ENCODE measurements at regions not wholly inside any gene's neighbourhood (a gene's known extent, or its start where the extent isn't known, plus 50 kb on each side); places are given as distances from the start of the nearest gene placed in this dataset.
"Not testable (repeated sequence)": the region's sequence is repeated elsewhere in the genome, so short reads cannot be mapped to it uniquely, and the experiment has no call there.

DNA sequence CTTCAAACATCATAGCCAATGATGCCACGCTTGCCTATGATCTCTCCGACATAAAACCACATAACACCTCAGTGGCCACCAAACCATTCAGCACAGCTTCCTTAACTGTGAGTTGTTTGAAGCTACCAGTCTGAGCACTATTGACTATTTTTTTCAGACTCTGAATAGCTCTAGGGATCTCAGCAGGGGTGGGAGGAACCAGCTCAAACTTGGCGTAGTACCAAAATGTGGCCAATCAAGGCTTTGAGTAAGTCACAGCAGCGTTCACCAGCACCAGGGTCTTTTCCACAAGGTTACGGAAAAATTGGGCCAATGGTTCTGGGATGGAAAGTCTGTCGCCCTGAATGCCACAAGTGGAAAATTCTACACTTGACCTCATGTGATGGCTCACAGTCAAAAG, 70.6 kb downstream of the SMPDL3A start:
- no peak for DNase-seq

DNA sequence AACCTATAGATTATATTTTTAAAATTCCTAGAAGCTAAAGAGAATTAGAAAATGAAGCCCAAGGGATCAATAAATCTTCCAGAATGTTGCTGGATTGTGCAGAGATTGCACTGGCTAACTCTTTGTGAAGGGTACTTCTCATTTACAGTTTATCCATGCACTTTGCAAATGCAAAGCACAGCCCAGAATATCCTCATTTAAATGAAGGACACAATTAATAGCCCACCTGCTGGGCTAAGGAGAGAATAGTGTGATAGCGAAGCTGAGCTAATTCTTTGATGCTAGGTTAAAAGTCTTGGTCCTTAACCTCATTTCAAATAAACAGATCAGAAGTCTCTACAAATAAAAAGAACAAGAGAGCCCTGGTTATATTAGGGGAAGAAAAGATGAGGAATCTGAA, 72.5 kb downstream of the SMPDL3A start:
- no peak for DNase-seq

DNA sequence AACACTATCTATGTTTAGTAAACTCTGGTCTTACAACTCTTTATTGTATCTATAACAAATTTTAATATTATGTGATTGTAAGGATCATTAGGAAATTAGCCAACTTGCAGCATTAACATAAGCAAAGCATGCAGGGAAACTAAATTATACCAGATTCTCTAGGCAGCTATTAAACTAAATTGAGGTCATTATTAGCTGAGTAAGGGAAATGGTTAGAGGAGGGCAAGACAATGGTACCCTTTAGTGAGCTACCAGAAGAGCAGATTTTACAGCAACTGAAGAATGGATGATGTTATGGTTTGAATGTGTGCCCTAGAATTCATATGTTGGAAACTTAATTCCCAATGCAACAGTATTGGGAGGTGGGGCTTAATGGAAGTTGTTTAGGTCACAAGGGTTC, 79.1 kb downstream of the SMPDL3A start:
- DNase-seq, result no peak

DNA sequence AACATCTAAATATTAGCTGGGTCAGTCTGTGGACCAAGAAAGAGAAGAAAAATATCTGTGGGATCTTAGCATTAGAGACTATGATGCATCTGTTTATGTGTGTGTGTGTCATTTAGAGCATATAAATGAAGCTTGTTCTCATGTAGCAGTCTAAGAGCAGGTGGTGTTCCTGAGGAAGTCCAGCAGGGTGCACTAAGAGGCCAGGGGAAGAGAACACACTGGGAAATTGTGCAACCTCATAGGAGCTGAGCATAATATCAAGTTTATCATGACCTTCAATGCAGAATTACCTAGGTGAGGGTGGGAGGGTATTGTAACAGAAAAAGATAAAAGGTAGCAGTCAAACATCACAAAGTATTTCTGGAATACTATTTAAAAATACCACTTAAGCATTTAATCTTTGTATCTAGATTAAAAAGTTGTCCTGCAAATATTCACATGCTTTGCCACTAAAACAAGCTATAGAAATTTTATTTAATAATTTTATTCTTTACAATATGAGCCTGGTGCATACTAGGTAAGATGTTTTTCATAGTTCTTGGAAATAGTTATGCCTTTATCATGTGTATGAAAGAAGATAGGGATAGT, 80.5 kb downstream of the SMPDL3A start:
- peak; percentile 37 for DNase-seq

- no peak for DNase-seq
Observed at GRCh38 chr6:122871079-122871478, 82.0 kb downstream of the SMPDL3A start.

DNA sequence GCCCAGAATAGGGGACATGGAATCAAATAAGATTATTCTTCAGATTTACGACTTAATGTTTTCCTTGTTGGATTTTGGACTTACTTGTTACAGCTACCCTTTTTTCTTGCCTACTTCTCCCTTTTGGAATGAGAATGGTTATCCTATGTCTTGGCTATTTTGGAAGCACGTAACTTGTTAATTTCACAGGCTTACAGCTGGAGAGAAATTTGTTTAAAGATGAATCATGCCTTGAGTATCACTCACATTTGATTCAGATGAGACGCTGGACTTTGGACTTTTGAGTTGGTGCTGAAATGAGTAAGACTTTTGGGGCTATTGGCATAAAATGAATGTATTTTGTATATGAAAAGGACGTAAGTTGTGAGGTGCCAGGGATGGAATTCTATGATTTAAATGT, 83.3 kb downstream of the SMPDL3A start:
- DNase-seq, result no peak

- DNase-seq, result no peak
Observed at GRCh38 chr6:122877302-122877701, 88.2 kb downstream of the SMPDL3A start.

DNA sequence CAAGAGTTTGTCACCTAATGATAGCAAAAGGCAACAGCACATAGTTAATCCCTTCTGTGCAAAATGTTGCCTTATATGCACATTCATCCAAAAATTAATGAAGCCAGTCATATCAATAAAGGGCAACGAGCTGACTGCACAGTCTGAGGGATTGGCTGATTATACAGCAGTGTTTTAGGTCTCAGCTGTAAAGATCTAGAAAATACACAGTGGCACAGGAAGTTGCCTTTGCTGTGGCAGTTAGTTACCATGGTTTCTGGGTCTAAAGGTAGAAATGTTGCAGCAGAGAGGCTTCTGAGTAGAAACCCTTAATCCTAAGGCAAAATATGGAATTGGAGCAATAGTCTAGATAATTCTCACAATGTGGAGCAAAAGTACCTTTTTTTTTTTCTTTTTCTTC, 89.7 kb downstream of the SMPDL3A start:
- no peak for DNase-seq

DNA sequence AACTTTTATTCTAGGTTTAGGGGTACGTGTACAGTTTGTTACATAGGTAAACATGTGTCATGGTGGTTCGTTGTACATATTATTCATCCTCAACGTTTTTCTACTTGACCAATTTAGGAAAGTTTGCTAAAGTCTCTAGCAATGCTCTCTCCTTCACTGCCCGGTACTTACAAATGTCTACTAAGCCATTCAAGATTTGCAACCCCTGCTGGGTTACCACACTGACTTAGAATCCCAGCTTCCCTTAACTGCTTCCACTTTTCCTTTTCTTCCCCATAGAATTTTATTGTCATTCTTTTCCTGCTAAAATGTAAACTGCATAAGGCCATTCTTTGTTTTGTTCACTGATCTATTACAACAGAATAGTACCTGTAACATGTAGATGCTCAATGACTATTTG, 97.4 kb downstream of the SMPDL3A start:
- no peak for DNase-seq

GRCh38 chr6:122887941-122888340, 98.9 kb downstream of the SMPDL3A start:
- DNase-seq, result no peak

DNA sequence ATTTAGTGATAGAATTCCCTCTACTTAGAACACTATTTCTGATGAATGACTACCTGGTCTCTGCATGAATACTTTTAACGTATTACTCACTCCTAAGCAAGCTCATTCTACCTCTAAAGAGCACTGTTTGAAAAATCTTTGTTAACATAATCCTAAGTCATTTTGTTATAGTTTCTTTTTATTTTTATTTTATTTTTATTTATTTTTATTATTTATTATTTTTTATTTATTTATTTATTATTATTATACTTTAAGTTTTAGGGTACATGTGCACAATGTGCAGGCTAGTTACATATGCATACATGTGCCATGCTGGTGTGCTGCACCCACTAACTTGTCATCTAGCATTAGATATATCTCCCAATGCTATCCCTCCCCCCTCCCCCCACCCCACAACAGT, 99.6 kb downstream of the SMPDL3A start:
- not testable (repeated sequence) for DNase-seq

DNA sequence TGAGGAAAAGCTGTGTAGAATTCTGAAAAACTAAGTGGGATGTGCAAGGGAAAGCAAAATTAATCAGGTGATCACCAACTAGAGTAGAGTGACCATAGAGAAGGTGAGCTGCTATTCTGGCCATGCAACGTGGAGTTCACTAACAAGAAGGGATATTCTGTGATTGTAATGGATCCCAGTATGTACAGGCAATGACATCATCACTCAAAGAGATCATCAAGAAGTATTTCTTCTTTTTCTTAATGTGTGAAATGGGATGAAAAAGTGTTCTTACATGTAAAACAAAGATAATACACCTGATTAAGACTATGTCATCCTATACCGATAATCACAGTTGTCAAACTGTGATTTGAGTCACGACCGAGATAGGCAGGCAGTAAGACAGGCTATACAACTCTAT, 101.2 kb downstream of the SMPDL3A start:
- no peak for DNase-seq

DNA sequence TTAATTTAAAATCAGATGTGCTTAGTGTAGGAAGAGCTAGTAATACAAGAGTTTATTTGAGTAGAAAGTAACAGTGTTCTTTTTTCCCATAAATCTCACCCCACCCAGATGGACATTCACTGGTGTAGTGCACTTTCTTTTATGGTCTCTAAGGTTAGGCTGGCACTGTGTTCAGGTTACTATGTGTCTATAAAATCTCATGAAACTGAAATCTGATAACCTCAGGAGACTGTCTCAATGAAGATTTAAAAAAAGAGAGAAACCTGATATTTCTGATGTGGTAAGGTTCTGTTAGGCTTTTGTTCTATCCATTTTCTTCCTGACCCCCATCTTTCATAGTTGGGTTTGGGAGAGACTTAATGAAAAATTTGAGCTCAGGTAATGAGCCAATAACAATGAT, 101.2 kb upstream of the CLVS2 start:
- no peak for DNase-seq

DNA sequence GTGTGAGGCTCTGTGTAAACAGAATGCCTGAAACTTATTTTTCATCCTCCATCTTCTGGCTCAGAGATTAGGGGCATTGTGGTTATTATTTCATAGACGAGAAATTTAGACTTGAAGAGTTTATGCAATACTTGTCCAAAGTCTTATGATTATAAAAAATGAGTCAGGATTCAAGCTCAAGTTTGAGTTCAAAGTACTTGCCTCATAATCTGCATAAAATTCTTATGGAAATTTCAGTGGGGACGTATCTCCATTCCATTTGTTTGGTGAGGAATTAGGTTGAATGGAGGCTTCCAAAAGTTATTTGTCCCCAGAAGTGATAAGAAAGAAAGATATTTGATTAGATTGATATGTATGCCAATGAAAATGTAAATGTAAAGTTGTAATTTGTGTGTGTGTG, 93.7 kb upstream of the CLVS2 start:
- no peak for DNase-seq

DNA sequence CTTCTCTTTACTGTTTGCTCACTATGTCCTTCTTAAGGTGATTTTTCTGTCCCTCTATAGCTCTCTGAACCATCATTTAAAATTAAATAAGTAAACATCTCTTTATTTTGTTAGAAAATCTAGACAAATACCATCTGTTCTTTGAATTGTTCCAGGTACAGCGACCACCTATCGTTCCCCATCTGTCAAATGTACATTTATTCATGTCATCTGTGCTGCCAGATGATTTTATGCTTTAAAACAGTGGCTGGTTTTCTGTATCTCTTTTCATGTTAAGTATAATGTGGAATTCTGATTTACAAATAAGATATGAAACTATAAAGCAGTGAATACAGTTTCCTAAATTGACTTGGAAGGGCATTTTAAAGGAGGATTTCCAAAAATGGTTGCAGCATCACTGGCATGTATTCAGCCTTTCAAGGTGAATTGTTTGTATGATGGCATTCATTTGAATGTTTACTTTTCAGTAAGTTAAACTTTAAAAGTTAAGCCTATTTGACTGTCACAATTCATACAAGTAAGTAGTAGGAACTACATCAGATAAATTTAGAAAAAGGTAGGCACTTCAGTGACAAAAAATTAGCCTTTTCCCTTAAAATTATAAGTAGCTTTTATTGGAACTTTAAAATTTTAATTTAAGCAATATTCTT, 92.6 kb upstream of the CLVS2 start:
- no peak for DNase-seq

GRCh38 chr6:122904166-122904565, 91.9 kb upstream of the CLVS2 start:
- no peak for DNase-seq

GRCh38 chr6:122913558-122913957, 82.5 kb upstream of the CLVS2 start:
- DNase-seq, result no peak

- DNase-seq, result no peak
Observed at GRCh38 chr6:122918714-122919113, 77.3 kb upstream of the CLVS2 start.

- no peak for DNase-seq
Observed at GRCh38 chr6:122930252-122931180, 65.5 kb upstream of the CLVS2 start.

DNA sequence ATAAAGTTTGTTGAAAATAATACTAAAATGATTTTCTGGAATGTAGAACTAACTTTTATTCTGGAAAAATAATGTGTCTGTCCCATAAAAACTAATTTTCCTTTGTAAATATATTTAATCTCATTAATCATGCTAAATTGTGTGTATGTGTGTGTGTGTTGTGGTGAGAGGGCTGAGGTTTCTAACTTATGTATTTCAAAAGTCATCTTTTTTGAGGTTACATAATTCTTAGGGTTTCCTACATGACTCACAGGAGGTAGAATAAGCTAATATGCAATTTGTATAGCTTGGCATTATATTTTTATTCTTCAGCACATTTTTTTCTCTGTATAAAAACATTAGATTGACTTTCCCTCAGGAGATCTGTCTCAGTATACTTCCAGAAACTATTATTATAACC, 64.1 kb upstream of the CLVS2 start:
- DNase-seq, result no peak

DNA sequence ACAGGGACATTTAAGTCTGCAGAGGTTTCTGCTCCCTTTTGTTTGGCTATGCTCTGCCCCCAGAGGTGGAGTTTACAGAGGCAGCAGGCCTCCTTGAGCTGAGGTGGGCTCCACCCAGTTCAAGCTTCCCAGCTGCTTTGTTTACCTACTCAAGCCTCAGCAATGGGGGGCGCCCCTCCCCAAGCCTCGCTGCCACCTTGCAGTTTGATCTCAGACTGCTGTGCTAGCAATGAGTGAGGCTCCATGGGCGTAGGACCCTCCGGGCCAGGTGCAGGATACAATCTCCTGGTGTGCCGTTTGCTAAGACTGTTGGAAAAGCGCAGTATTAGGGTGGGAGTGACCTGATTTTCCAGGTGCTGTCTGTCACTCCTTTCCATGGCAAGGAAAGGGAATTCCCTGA, 51.1 kb upstream of the CLVS2 start:
- not testable (repeated sequence) for DNase-seq

Data from NCI-H1694 (cell line).